ENCODE measurements at regions not wholly inside any gene's neighbourhood (a gene's known extent, or its start where the extent isn't known, plus 50 kb on each side); places are given as distances from the start of the nearest gene placed in this dataset.

GRCh38 chr5:92470770-92471169 lies 1087.7 kb upstream of the ARRDC3 start:
- Histone ChIP-seq H4K20me1 (ENCODE audit: control insufficient read depth, insufficient read depth) (no peaks in the 10 kb centered on the region), H3K79me2 (ENCODE audit: control insufficient read depth, insufficient read depth, low read length) (no peaks in the 10 kb centered on the region), H3K27ac (ENCODE audit: control insufficient read depth, insufficient read depth) (no peak overlapping the region), H3K4me2 (ENCODE audit: control insufficient read depth, insufficient read depth) (no peak overlapping the region), H3K27me3 (replicated peaks in 1 of 2; ENCODE audit: control insufficient read depth in 2 of 2, insufficient read depth in 2 of 2, low read length in 1 of 2) (no peaks in the 10 kb centered on the region), H3K4me1 (ENCODE audit: control insufficient read depth, insufficient read depth, low read length) (no peaks in the 10 kb centered on the region), H2AFZ (ENCODE audit: control insufficient read depth, low read depth, low read length) (no peak overlapping the region), H3K9me3 (replicated peaks; ENCODE audit: control insufficient read depth, insufficient read depth, low read length) (no peaks in the 10 kb centered on the region; the same call in 1 of the 3 replicates), H3K36me3 (ENCODE audit: control insufficient read depth in 2 of 2, insufficient read depth in 2 of 2, low read length in 1 of 2) (no peaks in the 10 kb centered on the region), H3K4me3 (no peak overlapping the region), H3K9ac (ENCODE audit: control insufficient read depth, insufficient read depth, low read length) (no peak overlapping the region)
- FAIRE-seq (no peak), ATAC-seq (peak; percentile 45; the same call in 2 of the 3 replicates), DNase-seq (ENCODE audit: low read depth, low spot score) (no peak)
- SMC1A ChIA-PET (ENCODE audit: uncharacterized antibody, unreplicated experiment), result interaction anchor here (0.8 to 2.4 kb wide), 8 partner anchors 10 to 163 kb away, joined by 3 to 12 read pairs (median 4); no protein-coding TSS in a partner anchor
- POLR2A ChIA-PET, result no interaction called here
- RAD21 ChIA-PET (ENCODE audit: unreplicated experiment), result interaction anchor here (1.1 to 1.2 kb wide), 3 partner anchors 134 to 162 kb away, joined by 3 to 4 read pairs (median 3); no protein-coding TSS in a partner anchor
- CTCF ChIA-PET, result interaction anchor here (0.5 to 2.9 kb wide), 13 partner anchors 9 to 163 kb away, joined by 3 to 17 read pairs (median 4); no protein-coding TSS in a partner anchor
- intact Hi-C loops (cut with micrococcal nuclease; ENCODE audit: unreplicated experiment), result loop anchor here (2.0 kb wide), 1 partner anchor 162 kb away; no protein-coding TSS in a partner anchor
- in situ Hi-C loops (cut with MboI), result no loop called here
- no TSS peak for BruUV-seq (replicated peaks)
- TF ChIP-seq CTCF (IDR thresholded peaks at IDR 0.05 in 2 of 3, conservative IDR thresholded peaks at IDR 0.05 in 1 of 3; ENCODE audit: control insufficient read depth in 2 of 3, extremely low read depth in 1 of 3, insufficient read depth in 1 of 3, low read depth in 3 of 3, low read length in 3 of 3) (peak; percentile 15 to 44 (median 20); a peak in 3 of 6 replicates), USF2 (IDR thresholded peaks at IDR 0.05; ENCODE audit: borderline replicate concordance, low read depth, low read length) (no peak), CBX3 (IDR thresholded peaks at IDR 0.05; ENCODE audit: borderline replicate concordance, low read depth) (no peak), GATAD2B (conservative IDR thresholded peaks at IDR 0.05; ENCODE audit: low read depth) (no peak), RAD21 (IDR thresholded peaks at IDR 0.05; ENCODE audit: insufficient read depth, low read depth, low read length) (peak; percentile 52)

Data from GM12878 (cell line).